ENCODE measurements at regions not wholly inside any gene's neighbourhood (a gene's known extent, or its start where the extent isn't known, plus 50 kb on each side); places are given as distances from the start of the nearest gene placed in this dataset.

DNA sequence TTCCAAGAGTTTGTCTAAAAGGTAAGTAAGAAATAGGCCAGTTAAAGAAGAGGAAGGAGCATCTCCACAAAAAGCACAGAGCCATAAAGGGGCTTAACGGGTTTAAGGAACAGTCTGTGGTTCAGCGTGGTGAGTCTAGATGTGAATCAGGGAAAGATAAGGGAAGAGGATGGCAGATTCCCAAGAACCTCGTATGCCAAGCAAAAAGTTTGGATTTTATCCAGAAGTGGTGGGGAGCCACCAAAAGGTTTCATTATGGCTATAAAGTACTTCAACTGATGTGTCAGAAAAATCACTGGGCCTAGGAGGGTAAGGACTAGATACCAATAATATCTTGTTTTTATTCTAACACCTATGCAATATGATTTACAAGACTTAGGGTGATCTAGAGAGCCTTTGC, 161.9 kb upstream of the PTER start:
- TF ChIP-seq POLR2A (IDR thresholded peaks at IDR 0.05) (no peak), POLR2AphosphoS5 (IDR thresholded peaks at IDR 0.05) (no peak)
- TF ChIP-seq, protein P1, sequence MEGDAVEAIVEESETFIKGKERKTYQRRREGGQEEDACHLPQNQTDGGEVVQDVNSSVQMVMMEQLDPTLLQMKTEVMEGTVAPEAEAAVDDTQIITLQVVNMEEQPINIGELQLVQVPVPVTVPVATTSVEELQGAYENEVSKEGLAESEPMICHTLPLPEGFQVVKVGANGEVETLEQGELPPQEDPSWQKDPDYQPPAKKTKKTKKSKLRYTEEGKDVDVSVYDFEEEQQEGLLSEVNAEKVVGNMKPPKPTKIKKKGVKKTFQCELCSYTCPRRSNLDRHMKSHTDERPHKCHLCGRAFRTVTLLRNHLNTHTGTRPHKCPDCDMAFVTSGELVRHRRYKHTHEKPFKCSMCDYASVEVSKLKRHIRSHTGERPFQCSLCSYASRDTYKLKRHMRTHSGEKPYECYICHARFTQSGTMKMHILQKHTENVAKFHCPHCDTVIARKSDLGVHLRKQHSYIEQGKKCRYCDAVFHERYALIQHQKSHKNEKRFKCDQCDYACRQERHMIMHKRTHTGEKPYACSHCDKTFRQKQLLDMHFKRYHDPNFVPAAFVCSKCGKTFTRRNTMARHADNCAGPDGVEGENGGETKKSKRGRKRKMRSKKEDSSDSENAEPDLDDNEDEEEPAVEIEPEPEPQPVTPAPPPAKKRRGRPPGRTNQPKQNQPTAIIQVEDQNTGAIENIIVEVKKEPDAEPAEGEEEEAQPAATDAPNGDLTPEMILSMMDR (IDR thresholded peaks at IDR 0.05), result no peak
